BE2C (cell line): ENCODE measurements at regions not wholly inside any gene's neighbourhood (a gene's known extent, or its start where the extent isn't known, plus 50 kb on each side); places are given as distances from the start of the nearest gene placed in this dataset.

Source experiments
- DNase-seq: peaks from one replicate; pipeline ENCODE4 v3.0.0-alpha.2; 2020
- H3K27me3 ChIP-seq: fragments of 250-450 bp; sonication (Bioruptor Pico); 2 replicates; pipeline ENCODE4 v1.5.1; 2020; ENCODE audit warnings: mild to moderate bottlenecking
- H3K36me3 ChIP-seq: fragments of 250-450 bp; sonication (Bioruptor Pico); 2 replicates; pipeline ENCODE4 v1.5.1; 2020; ENCODE audit warnings: mild to moderate bottlenecking
- H3K4me1 ChIP-seq: fragments of 250-450 bp; sonication (Bioruptor Pico); 2 replicates; pipeline ENCODE4 v1.5.1; 2020
- H3K4me3 ChIP-seq: 2 replicates; pipeline ENCODE4 v1.5.1; 2011; ENCODE audit warnings: low read depth, low read length
- H3K9me3 ChIP-seq: fragments of 250-450 bp; sonication (Bioruptor Pico); 2 replicates; pipeline ENCODE4 v1.5.1; 2020
- TF ChIP-seq, protein P1 (sequence below): IDR thresholded peaks from 2 replicates; pipeline ENCODE4 v1.5.1; 2012; ENCODE audit warnings: mild to moderate bottlenecking, low read depth, low read length

DNA sequence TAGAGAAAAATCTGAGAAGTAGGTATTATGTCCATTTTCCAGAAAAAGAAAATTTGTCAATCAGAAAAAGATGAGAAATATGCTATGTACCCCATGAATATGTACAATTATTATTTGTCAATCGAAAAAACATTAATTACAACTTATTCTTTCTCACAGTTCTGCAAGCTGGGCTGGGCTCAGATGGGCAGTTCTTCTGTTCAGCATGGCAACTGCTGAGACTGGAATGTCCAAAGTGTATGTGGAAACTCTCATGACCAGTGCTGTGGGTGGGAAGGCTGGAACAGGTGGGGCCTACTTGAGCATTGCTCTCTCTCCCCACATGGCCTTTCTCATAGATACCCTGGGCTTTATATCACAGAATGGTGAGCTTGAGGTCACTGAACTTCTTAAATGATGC is 450.3 kb upstream of the TBX3 start:
- no peak for DNase-seq
- Histone ChIP-seq H3K4me3 (no peak overlapping the region), H3K36me3 (no peaks in the 10 kb centered on the region), H3K27me3 (no peaks in the 10 kb centered on the region), H3K9me3 (0 out of 2 replicates have a peak, but pooled peaks cover 2% of the 10 kb centered on the region), H3K4me1 (no peaks in the 10 kb centered on the region)
- TF ChIP-seq, protein P1, sequence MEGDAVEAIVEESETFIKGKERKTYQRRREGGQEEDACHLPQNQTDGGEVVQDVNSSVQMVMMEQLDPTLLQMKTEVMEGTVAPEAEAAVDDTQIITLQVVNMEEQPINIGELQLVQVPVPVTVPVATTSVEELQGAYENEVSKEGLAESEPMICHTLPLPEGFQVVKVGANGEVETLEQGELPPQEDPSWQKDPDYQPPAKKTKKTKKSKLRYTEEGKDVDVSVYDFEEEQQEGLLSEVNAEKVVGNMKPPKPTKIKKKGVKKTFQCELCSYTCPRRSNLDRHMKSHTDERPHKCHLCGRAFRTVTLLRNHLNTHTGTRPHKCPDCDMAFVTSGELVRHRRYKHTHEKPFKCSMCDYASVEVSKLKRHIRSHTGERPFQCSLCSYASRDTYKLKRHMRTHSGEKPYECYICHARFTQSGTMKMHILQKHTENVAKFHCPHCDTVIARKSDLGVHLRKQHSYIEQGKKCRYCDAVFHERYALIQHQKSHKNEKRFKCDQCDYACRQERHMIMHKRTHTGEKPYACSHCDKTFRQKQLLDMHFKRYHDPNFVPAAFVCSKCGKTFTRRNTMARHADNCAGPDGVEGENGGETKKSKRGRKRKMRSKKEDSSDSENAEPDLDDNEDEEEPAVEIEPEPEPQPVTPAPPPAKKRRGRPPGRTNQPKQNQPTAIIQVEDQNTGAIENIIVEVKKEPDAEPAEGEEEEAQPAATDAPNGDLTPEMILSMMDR, result no peak

DNA sequence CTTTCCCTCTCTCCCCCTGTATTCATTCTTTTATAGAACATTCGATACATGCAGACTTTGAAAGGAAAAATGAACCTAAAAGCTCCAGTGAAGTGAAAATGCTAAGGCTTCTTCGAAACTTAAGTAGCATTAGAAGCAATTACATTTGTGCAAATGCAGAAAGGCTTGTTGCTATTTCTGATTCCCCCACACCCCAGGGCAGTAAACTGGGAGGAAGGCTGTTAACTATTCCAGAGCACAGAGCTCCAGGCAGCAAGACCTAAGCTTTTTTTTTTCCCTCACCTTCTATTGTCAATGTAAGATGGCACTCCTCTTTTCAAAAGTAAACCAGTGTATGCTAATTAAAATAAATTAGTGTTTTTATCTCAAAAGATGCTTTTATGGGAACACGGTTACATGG is 448.9 kb upstream of the TBX3 start:
- no peaks in the 10 kb centered on the region for H3K4me1 ChIP-seq
- DNase-seq, result no peak
- H3K9me3 ChIP-seq, result 0 out of 2 replicates have a peak, but pooled peaks cover 2% of the 10 kb centered on the region
- TF ChIP-seq, protein P1, result no peak
- no peaks in the 10 kb centered on the region for H3K27me3 ChIP-seq
- no peaks in the 10 kb centered on the region for H3K36me3 ChIP-seq
- no peak overlapping the region for H3K4me3 ChIP-seq

DNA sequence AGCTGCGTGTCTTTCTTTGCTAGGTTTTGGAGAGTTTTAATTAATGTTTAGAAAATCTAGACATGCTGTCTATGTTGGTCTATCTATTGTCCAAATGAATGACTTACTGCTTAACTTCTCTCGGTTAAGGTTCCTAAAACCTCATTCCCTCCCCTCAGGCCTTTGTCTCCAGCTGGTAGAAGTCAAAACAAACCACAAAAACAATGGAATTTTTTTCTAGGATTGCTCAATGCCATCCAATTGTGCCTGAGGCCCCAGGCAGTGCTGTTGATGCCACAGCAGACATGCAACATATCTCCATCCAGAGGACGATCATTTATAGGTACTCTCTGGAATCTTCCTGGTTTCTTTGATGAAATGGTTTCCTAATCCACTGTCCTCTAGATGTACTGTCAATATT is 448.2 kb upstream of the TBX3 start:
- no peak for DNase-seq
- no peaks in the 10 kb centered on the region for H3K36me3 ChIP-seq
- no peaks in the 10 kb centered on the region for H3K9me3 ChIP-seq
- no peaks in the 10 kb centered on the region for H3K27me3 ChIP-seq
- H3K4me1 ChIP-seq, result no peaks in the 10 kb centered on the region
- H3K4me3 ChIP-seq, result no peak overlapping the region
- TF ChIP-seq, protein P1, result no peak

DNA sequence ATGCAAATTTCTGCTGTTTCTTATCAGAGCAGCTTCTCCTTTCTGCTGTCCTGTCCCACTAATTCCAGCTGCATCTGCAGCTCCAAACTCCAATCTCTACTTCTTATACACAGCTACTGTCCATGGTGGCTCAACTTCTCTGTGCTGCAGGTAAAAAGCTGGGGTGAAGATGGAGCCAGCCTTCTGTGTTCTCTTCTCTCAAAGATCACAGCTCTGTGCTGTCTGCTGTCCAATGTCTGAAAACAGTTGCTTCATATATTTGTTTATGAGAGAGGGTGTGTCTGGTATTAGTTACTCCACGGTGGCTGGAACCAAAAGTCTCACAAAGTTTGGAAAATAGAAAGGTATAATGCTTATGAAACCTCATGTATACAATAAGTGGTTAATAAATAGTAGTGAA is 445.8 kb upstream of the TBX3 start:
- Histone ChIP-seq H3K9me3 (no peaks in the 10 kb centered on the region), H3K4me3 (no peak overlapping the region), H3K4me1 (peaks cover 3% of the 10 kb centered on the region; the same call in 1 of the 2 replicates), H3K27me3 (no peaks in the 10 kb centered on the region), H3K36me3 (no peaks in the 10 kb centered on the region)
- TF ChIP-seq, protein P1, result no peak
- DNase-seq, result no peak

DNA sequence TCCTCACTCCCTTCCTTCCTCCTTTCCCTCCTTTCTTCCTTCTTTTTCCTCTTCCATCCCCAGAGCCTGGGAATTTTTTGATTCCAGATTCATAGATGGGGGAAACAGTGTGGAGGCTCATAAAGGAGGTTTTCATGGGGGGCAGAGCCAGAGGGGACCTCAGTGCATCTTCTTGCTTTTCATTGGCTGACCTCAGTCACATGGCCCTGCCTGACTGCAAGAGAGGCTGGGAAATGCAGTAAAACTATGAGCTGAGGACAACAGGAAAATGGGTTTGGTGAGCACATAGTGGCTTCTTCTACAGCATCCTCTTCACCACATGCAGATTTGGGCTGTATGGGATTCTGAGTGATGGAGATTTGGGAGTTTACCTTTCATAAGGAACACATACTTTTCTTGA is 437.1 kb upstream of the TBX3 start:
- DNase-seq, result no peak
- no peaks in the 10 kb centered on the region for H3K36me3 ChIP-seq
- H3K9me3 ChIP-seq, result no peaks in the 10 kb centered on the region
- TF ChIP-seq, protein P1, result no peak
- H3K4me3 ChIP-seq, result no peak overlapping the region
- no peaks in the 10 kb centered on the region for H3K27me3 ChIP-seq
- H3K4me1 ChIP-seq, result peaks cover 3% of the 10 kb centered on the region; the same call in 1 of the 2 replicates

DNA sequence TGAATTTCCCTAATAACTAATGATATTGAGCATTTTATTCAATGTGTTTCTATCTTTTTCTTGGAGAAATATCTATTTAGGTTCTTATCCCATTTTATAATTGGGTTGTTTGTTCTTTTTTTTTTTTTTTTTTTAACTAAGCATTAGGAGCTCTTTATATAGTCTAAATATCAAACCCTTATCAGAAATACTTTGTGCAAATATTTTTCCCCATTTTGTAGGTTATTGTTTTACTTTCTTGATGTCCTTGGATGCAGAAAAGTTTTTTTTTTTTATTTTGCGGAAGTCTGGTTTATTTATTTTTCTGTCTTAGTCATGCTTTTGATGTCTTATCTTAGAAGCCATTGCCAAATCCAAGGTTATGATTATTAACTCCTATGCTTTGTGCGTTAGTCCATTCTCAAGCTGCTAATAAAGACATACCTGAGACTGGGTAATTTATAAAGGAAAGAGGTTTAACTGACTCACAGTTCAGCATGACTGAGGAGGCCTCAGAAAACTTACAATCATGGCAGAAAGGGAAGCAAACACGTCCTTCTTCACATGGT is 434.3 kb upstream of the TBX3 start:
- H3K4me1 ChIP-seq, result no peaks in the 10 kb centered on the region; the same call in 1 of the 2 replicates

More for the DNA sequence above, 434.3 kb upstream of the TBX3 start:
- Histone ChIP-seq H3K9me3 (no peaks in the 10 kb centered on the region), H3K27me3 (no peaks in the 10 kb centered on the region), H3K36me3 (no peaks in the 10 kb centered on the region), H3K4me3 (no peak overlapping the region)
- TF ChIP-seq, protein P1, result no peak
- no peak for DNase-seq
